HCT116 (cell line): ENCODE measurements at regions not wholly inside any gene's neighbourhood (a gene's known extent, or its start where the extent isn't known, plus 50 kb on each side); places are given as distances from the start of the nearest gene placed in this dataset.

Experiments used
- ATAC-seq: fragments of 200-7000 bp; cut with Tn5 transposase; 2 replicates; pipeline ENCODE4 v1.9.1; 2020; ENCODE audit warnings: mild to moderate bottlenecking, moderate library complexity
- BruUV-seq: library from RNA; stranded (reverse); fragments of 400-500 nt; replicated peaks from 2 replicates; lab custom pipeline; 2021; lab: Mats Ljungman, UMichigan
- CTCF ChIA-PET: fragments of 300-600 bp; sonication (Branson Sonifier 250); formaldehyde crosslinking; loops from one replicate; lab custom pipeline; 2021; ENCODE audit warnings: antibody characterized with exemption; lab: Charles Lee
- POLR2A ChIA-PET: fragments of 300-600, 350-600 bp; sonication (Branson Sonifier 250); formaldehyde crosslinking; loops from one replicate; lab custom pipeline; 2021; ENCODE audit warnings: antibody characterized with exemption; lab: Charles Lee
- RAD21 ChIA-PET, 2 experiments: fragments of 300-600 bp; sonication (Branson Sonifier 250); formaldehyde crosslinking; loops; one replicate each; lab custom pipeline; 2023; ENCODE audit warnings: low total read pairs in 2 of 2; ENCODE audit not compliant: uncharacterized antibody in 2 of 2, unreplicated experiment in 2 of 2, low non-redundant PET in 1 of 2; lab: Charles Lee
- DNase-seq: peaks from one replicate; pipeline ENCODE4 v3.0.0-alpha.2; 2010; ENCODE audit warnings: low read depth, low spot score
- H2AFZ ChIP-seq: fragments of 200-600 bp; shearing (Covaris generic), sonication (generic); 2 replicates; pipeline ENCODE4 v1.6.1; 2017; ENCODE audit warnings: low read depth, mixed run types, mixed read lengths, antibody characterized with exemption, low read length; ENCODE audit not compliant: poor library complexity, severe bottlenecking
- H3K27ac ChIP-seq: 2 replicates; pipeline ENCODE4 v1.5.1; 2012; ENCODE audit warnings: low read depth, low read length
- H3K27me3 ChIP-seq: fragments of 200-600 bp; sonication (generic); 2 replicates; pipeline ENCODE4 v1.6.1; 2016; ENCODE audit warnings: mixed run types, low read length, mixed read lengths; ENCODE audit not compliant: insufficient read depth
- H3K36me3 ChIP-seq, 2 experiments: fragments of 200-500 bp in 1 of 2; fragments of 200-600 bp in 1 of 2; sonication (Bioruptor generic) in 1 of 2; sonication (generic) in 1 of 2; 2 replicates each; pipeline versions ENCODE4 v1.5.1 to v1.6.1; 2014 to 2016; ENCODE audit warnings: low read length in 2 of 2, inconsistent platforms in 1 of 2, mixed read lengths in 1 of 2, mixed run types in 1 of 2; ENCODE audit not compliant: insufficient read depth in 2 of 2, control insufficient read depth in 1 of 2
- H3K4me1 ChIP-seq, 2 experiments: fragments of 200-600 bp in 1 of 2; sonication (generic) in 1 of 2; 2 replicates each; pipeline versions ENCODE4 v1.5.1 to v1.6.1; 2012 to 2017; ENCODE audit warnings: low read length in 2 of 2, inconsistent platforms in 1 of 2, mild to moderate bottlenecking in 1 of 2, mixed read lengths in 1 of 2, mixed run types in 1 of 2, moderate library complexity in 1 of 2; ENCODE audit not compliant: insufficient read depth in 2 of 2, control insufficient read depth in 1 of 2
- H3K4me2 ChIP-seq: fragments of 200-600 bp; sonication (generic); 2 replicates; pipeline ENCODE4 v1.6.1; 2017; ENCODE audit warnings: mixed run types, low read length, mixed read lengths
- H3K4me3 ChIP-seq, 2 experiments: fragments of 200-600 bp in 1 of 2; sonication (generic) in 1 of 2; replicated peaks in 1 of 2; 2 replicates each; pipeline ENCODE4 v1.5.1; 2011 to 2016; ENCODE audit warnings: low read length in 2 of 2, control low read depth in 1 of 2, low read depth in 1 of 2, mild to moderate bottlenecking in 1 of 2, mixed read lengths in 1 of 2, mixed run types in 1 of 2
- H3K79me2 ChIP-seq: fragments of 200-600 bp; sonication (generic); 2 replicates; pipeline ENCODE4 v1.6.1; 2017; ENCODE audit warnings: mild to moderate bottlenecking, mixed run types, low read length, moderate library complexity, mixed read lengths; ENCODE audit not compliant: insufficient read depth
- H3K9ac ChIP-seq: fragments of 200-600 bp; sonication (generic); 2 replicates; pipeline ENCODE4 v1.6.1; 2016; ENCODE audit warnings: low read length, mixed read lengths
- H3K9me2 ChIP-seq: fragments of 200-600 bp; sonication (generic), shearing (Covaris generic); 2 replicates; pipeline ENCODE4 v1.6.1; 2017; ENCODE audit warnings: mixed run types, mild to moderate bottlenecking, moderate library complexity; ENCODE audit not compliant: insufficient read depth
- H3K9me3 ChIP-seq, 2 experiments: fragments of 200-500 bp in 1 of 2; fragments of 200-600 bp in 1 of 2; sonication (Bioruptor generic) in 1 of 2; sonication (generic) in 1 of 2; 2 replicates each; pipeline ENCODE4 v1.6.1; 2014 to 2017; ENCODE audit warnings: low read length in 2 of 2, mixed read lengths in 2 of 2, inconsistent platforms in 1 of 2, low read depth in 1 of 2, mild to moderate bottlenecking in 1 of 2, mixed run types in 1 of 2, moderate library complexity in 1 of 2; ENCODE audit not compliant: control insufficient read depth in 1 of 2, insufficient read depth in 1 of 2
- H4K20me1 ChIP-seq: fragments of 200-600 bp; sonication (generic), shearing (Covaris generic); 2 replicates; pipeline ENCODE4 v1.6.1; 2017; ENCODE audit warnings: mixed run types, mild to moderate bottlenecking, moderate library complexity; ENCODE audit not compliant: insufficient read depth
- EGR1 ChIP-seq: IDR thresholded peaks from 2 replicates; pipeline ENCODE4 v1.6.1; 2012; ENCODE audit warnings: low read depth
- ELF1 ChIP-seq: IDR thresholded peaks from 2 replicates; pipeline ENCODE4 v1.6.1; 2012; ENCODE audit warnings: low read depth, borderline replicate concordance
- EZH2 ChIP-seq: fragments of 200-600 bp; sonication (generic); IDR thresholded peaks from 2 replicates; pipeline ENCODE4 v1.6.1; 2017; ENCODE audit warnings: antibody characterized with exemption, mixed run types
- FOSL1 ChIP-seq: IDR thresholded peaks from 2 replicates; pipeline ENCODE4 v1.6.1; 2012; ENCODE audit warnings: low read depth
- JUND ChIP-seq: IDR thresholded peaks from 2 replicates; pipeline ENCODE4 v1.6.1; 2012
- POLR2A ChIP-seq: IDR thresholded peaks from 2 replicates; pipeline ENCODE4 v1.7.0; 2011; ENCODE audit warnings: borderline replicate concordance; ENCODE audit not compliant: insufficient read depth, insufficient read length; ENCODE audit errors: extremely low read depth
- POLR2AphosphoS5 ChIP-seq: IDR thresholded peaks from 2 replicates; pipeline ENCODE4 v1.6.1; 2011; ENCODE audit warnings: mild to moderate bottlenecking, low read depth, low read length, moderate library complexity
- RAD21 ChIP-seq: IDR thresholded peaks from 2 replicates; pipeline ENCODE4 v1.6.1; 2012; ENCODE audit warnings: low read depth, mild to moderate bottlenecking
- SIN3A ChIP-seq: IDR thresholded peaks from 2 replicates; pipeline ENCODE4 v1.6.1; 2012; ENCODE audit warnings: low read depth
- SRF ChIP-seq: IDR thresholded peaks from 2 replicates; pipeline ENCODE4 v1.6.1; 2012; ENCODE audit warnings: low read depth
- TCF7L2 ChIP-seq: IDR thresholded peaks from 2 replicates; pipeline ENCODE4 v1.7.0; 2011; ENCODE audit warnings: borderline replicate concordance, inconsistent platforms; ENCODE audit not compliant: insufficient read depth, insufficient read length; ENCODE audit errors: extremely low read depth
- YY1 ChIP-seq: IDR thresholded peaks from 2 replicates; pipeline ENCODE4 v1.6.1; 2011; ENCODE audit warnings: low read length, low read depth, moderate library complexity, mild to moderate bottlenecking; ENCODE audit not compliant: insufficient replicate concordance; ENCODE audit errors: extremely low read depth
- ZFX ChIP-seq: fragments of 450-650 bp; IDR thresholded peaks from 2 replicates; pipeline ENCODE4 v1.6.1; 2017
- ZNF274 ChIP-seq: fragments of 200-500 bp; sonication (Bioruptor generic); IDR thresholded peaks from 2 replicates; pipeline ENCODE4 v1.6.1; 2014; ENCODE audit warnings: mild to moderate bottlenecking, low read depth, low read length, inconsistent platforms
- intact Hi-C: fragments of 100-400 bp; cut with micrococcal nuclease; formaldehyde crosslinking; loops from 2 replicates; pipeline ENCODE4 v1.10.0; 2022
- TF ChIP-seq, protein P1 (sequence below): IDR thresholded peaks from 2 replicates; pipeline ENCODE4 v1.6.1; 2011; ENCODE audit warnings: mild to moderate bottlenecking, low read length, moderate library complexity; ENCODE audit not compliant: insufficient replicate concordance; ENCODE audit errors: extremely low read depth
- TF ChIP-seq, protein P2 (sequence below), 3 experiments: fragments of 200-600 bp in 1 of 3; sonication (generic) in 1 of 3; IDR thresholded peaks in 2 of 3; conservative IDR thresholded peaks in 1 of 3; 2 replicates each; pipeline ENCODE4 v1.5.1; 2012 to 2017; ENCODE audit warnings: low read depth in 2 of 3, low read length in 2 of 3, antibody characterized with exemption in 1 of 3, borderline replicate concordance in 1 of 3, control low read depth in 1 of 3, mild to moderate bottlenecking in 1 of 3, mixed read lengths in 1 of 3, mixed run types in 1 of 3, moderate library complexity in 1 of 3; ENCODE audit not compliant: insufficient read depth in 1 of 3
- TF ChIP-seq, protein P3 (sequence below): IDR thresholded peaks from 2 replicates; pipeline ENCODE4 v1.6.1; 2012; ENCODE audit warnings: low read depth
- TF ChIP-seq, protein P4 (sequence below): IDR thresholded peaks from 2 replicates; pipeline ENCODE4 v1.6.1; 2012
- TF ChIP-seq, protein P5 (sequence below): IDR thresholded peaks from 2 replicates; pipeline ENCODE4 v1.6.1; 2012

DNA sequence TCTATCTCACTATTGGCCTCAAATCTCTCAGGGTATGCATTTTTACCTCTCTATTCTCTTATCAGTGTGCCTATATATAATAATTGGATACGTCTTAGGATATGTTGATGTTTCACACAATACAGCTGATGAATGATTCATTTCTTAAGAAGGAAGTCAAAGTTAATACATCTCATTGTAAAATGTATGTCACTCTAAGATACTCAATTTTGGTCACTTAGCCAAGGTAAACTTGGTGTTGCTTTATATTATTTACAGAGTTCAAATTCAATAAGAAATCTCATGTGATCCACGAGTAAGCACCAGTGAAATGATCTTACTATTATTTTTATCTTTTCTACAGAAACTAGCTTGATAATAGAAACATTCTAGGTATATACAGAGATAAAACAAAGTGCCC lies 1266.5 kb downstream of the JRKL start:
- Histone ChIP-seq H4K20me1 (no peaks in the 10 kb centered on the region), H3K9me3 (peaks cover 9 to 13% of the 10 kb centered on the region in 2 experiments; a peak in 3 of 4 replicates), H3K27me3 (no peaks in the 10 kb centered on the region), H3K9me2 (no peaks in the 10 kb centered on the region), H3K4me3 (no peak overlapping the region), H3K4me2 (no peak overlapping the region), H3K36me3 (no peaks in the 10 kb centered on the region), H3K9ac (no peak overlapping the region), H2AFZ (no peak overlapping the region), H3K79me2 (no peaks in the 10 kb centered on the region), H3K4me1 (no peaks in the 10 kb centered on the region), H3K27ac (no peak overlapping the region)
- TF ChIP-seq ZNF274, result no peak
- no peak for TF ChIP-seq SIN3A
- TF ChIP-seq, protein P1, sequence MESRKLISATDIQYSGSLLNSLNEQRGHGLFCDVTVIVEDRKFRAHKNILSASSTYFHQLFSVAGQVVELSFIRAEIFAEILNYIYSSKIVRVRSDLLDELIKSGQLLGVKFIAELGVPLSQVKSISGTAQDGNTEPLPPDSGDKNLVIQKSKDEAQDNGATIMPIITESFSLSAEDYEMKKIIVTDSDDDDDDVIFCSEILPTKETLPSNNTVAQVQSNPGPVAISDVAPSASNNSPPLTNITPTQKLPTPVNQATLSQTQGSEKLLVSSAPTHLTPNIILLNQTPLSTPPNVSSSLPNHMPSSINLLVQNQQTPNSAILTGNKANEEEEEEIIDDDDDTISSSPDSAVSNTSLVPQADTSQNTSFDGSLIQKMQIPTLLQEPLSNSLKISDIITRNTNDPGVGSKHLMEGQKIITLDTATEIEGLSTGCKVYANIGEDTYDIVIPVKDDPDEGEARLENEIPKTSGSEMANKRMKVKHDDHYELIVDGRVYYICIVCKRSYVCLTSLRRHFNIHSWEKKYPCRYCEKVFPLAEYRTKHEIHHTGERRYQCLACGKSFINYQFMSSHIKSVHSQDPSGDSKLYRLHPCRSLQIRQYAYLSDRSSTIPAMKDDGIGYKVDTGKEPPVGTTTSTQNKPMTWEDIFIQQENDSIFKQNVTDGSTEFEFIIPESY, result no peak
- TF ChIP-seq YY1, result no peak
- no peak for TF ChIP-seq EZH2
- no peak for TF ChIP-seq ZFX
- TF ChIP-seq ELF1, result no peak
- no peak for TF ChIP-seq RAD21
- TF ChIP-seq SRF, result no peak
- TF ChIP-seq JUND, result no peak
- no peak for TF ChIP-seq FOSL1
- TF ChIP-seq, protein P2, sequence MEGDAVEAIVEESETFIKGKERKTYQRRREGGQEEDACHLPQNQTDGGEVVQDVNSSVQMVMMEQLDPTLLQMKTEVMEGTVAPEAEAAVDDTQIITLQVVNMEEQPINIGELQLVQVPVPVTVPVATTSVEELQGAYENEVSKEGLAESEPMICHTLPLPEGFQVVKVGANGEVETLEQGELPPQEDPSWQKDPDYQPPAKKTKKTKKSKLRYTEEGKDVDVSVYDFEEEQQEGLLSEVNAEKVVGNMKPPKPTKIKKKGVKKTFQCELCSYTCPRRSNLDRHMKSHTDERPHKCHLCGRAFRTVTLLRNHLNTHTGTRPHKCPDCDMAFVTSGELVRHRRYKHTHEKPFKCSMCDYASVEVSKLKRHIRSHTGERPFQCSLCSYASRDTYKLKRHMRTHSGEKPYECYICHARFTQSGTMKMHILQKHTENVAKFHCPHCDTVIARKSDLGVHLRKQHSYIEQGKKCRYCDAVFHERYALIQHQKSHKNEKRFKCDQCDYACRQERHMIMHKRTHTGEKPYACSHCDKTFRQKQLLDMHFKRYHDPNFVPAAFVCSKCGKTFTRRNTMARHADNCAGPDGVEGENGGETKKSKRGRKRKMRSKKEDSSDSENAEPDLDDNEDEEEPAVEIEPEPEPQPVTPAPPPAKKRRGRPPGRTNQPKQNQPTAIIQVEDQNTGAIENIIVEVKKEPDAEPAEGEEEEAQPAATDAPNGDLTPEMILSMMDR (IDR thresholded peaks at IDR 0.05 in 2 of 3, conservative IDR thresholded peaks at IDR 0.05 in 1 of 3; ENCODE audit: borderline replicate concordance in 1 of 3, insufficient read depth in 1 of 3, low read depth in 2 of 3, low read length in 2 of 3), result no peak
- no peak for TF ChIP-seq POLR2A
- no peak for TF ChIP-seq POLR2AphosphoS5
- TF ChIP-seq TCF7L2, result no peak
- TF ChIP-seq, protein P3, sequence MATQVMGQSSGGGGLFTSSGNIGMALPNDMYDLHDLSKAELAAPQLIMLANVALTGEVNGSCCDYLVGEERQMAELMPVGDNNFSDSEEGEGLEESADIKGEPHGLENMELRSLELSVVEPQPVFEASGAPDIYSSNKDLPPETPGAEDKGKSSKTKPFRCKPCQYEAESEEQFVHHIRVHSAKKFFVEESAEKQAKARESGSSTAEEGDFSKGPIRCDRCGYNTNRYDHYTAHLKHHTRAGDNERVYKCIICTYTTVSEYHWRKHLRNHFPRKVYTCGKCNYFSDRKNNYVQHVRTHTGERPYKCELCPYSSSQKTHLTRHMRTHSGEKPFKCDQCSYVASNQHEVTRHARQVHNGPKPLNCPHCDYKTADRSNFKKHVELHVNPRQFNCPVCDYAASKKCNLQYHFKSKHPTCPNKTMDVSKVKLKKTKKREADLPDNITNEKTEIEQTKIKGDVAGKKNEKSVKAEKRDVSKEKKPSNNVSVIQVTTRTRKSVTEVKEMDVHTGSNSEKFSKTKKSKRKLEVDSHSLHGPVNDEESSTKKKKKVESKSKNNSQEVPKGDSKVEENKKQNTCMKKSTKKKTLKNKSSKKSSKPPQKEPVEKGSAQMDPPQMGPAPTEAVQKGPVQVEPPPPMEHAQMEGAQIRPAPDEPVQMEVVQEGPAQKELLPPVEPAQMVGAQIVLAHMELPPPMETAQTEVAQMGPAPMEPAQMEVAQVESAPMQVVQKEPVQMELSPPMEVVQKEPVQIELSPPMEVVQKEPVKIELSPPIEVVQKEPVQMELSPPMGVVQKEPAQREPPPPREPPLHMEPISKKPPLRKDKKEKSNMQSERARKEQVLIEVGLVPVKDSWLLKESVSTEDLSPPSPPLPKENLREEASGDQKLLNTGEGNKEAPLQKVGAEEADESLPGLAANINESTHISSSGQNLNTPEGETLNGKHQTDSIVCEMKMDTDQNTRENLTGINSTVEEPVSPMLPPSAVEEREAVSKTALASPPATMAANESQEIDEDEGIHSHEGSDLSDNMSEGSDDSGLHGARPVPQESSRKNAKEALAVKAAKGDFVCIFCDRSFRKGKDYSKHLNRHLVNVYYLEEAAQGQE, result no peak
- TF ChIP-seq, protein P4, sequence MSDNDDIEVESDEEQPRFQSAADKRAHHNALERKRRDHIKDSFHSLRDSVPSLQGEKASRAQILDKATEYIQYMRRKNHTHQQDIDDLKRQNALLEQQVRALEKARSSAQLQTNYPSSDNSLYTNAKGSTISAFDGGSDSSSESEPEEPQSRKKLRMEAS, result no peak
- TF ChIP-seq EGR1, result no peak
- TF ChIP-seq, protein P5, sequence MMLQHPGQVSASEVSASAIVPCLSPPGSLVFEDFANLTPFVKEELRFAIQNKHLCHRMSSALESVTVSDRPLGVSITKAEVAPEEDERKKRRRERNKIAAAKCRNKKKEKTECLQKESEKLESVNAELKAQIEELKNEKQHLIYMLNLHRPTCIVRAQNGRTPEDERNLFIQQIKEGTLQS, result no peak
- ChIA-PET POLR2A (no interaction called here), CTCF (no interaction called here), RAD21 (no interaction called here)
- intact Hi-C loops, result no loop called here
- DNase-seq (no peak), ATAC-seq (no peak)
- no TSS peak for BruUV-seq
